ENCODE measurements at regions not wholly inside any gene's neighbourhood (a gene's known extent, or its start where the extent isn't known, plus 50 kb on each side); places are given as distances from the start of the nearest gene placed in this dataset.

- no peak for DNase-seq
These were observed 317.5 kb upstream of the SOX5 start for GRCh38 chr12:24266982-24267381.

- DNase-seq: no peak
These were observed 307.2 kb upstream of the SOX5 start for GRCh38 chr12:24256684-24257083.

GRCh38 chr12:24255920-24256665, 306.6 kb upstream of the SOX5 start:
- DNase-seq: no peak

GRCh38 chr12:24252602-24253001, 303.1 kb upstream of the SOX5 start:
- no peak for DNase-seq

GRCh38 chr12:24246934-24247333, 297.5 kb upstream of the SOX5 start:
- no peak for DNase-seq

GRCh38 chr12:24246376-24246775, 296.9 kb upstream of the SOX5 start:
- no peak for DNase-seq

- no peak for DNase-seq
These were observed 295.3 kb upstream of the SOX5 start for GRCh38 chr12:24244801-24245200.

GRCh38 chr12:24244231-24244630, 294.8 kb upstream of the SOX5 start:
- DNase-seq: no peak

- no peak for DNase-seq
These were observed 291.2 kb upstream of the SOX5 start for GRCh38 chr12:24240707-24241106.

- DNase-seq: no peak
These were observed 284.2 kb upstream of the SOX5 start for GRCh38 chr12:24233519-24234246.

GRCh38 chr12:24232531-24232930, 283.1 kb upstream of the SOX5 start:
- no peak for DNase-seq

- DNase-seq: no peak
These were observed 281.8 kb upstream of the SOX5 start for GRCh38 chr12:24231298-24231697.

GRCh38 chr12:24230061-24230701, 280.7 kb upstream of the SOX5 start:
- no peak for DNase-seq

- DNase-seq: no peak
These were observed 279.7 kb upstream of the SOX5 start for GRCh38 chr12:24229031-24229700.

- no peak for DNase-seq
These were observed 278.9 kb upstream of the SOX5 start for GRCh38 chr12:24228371-24228770.

- DNase-seq: no peak
These were observed 278.1 kb upstream of the SOX5 start for GRCh38 chr12:24227551-24227950.

- DNase-seq: no peak
These were observed 277.4 kb upstream of the SOX5 start for GRCh38 chr12:24226745-24227350.

- no peak for DNase-seq
These were observed 274.9 kb upstream of the SOX5 start for GRCh38 chr12:24224401-24224800.

- DNase-seq: no peak
These were observed 274.5 kb upstream of the SOX5 start for GRCh38 chr12:24223926-24224325.

GRCh38 chr12:24222968-24223367, 273.5 kb upstream of the SOX5 start:
- DNase-seq: no peak

GRCh38 chr12:24212496-24212895, 263.0 kb upstream of the SOX5 start:
- no peak for DNase-seq

- DNase-seq: no peak
These were observed 257.2 kb upstream of the SOX5 start for GRCh38 chr12:24206621-24207020.
